OCI-LY3 (cell line): ENCODE measurements at regions not wholly inside any gene's neighbourhood (a gene's known extent, or its start where the extent isn't known, plus 50 kb on each side); places are given as distances from the start of the nearest gene placed in this dataset.

ENCODE experiments used
- CTCF ChIP-seq: fragments of 200-600, 300-600 bp; sonication (generic); IDR thresholded peaks from 2 replicates; pipeline ENCODE4 v1.5.1; 2014; ENCODE audit warnings: antibody characterized with exemption, low read length, low read depth
- EZH2phosphoT487 ChIP-seq: fragments of 200-600 bp; shearing (Covaris generic); IDR thresholded peaks from 2 replicates; pipeline ENCODE4 v1.6.1; 2018; ENCODE audit warnings: antibody characterized with exemption, mixed run types, low read depth

GRCh38 chr14:98926146-98926545, 345.9 kb downstream of the BCL11B start:
- TF ChIP-seq CTCF (no peak), EZH2phosphoT487 (no peak)
